ENCODE measurements at regions not wholly inside any gene's neighbourhood (a gene's known extent, or its start where the extent isn't known, plus 50 kb on each side); places are given as distances from the start of the nearest gene placed in this dataset.

- TF ChIP-seq, protein P1, sequence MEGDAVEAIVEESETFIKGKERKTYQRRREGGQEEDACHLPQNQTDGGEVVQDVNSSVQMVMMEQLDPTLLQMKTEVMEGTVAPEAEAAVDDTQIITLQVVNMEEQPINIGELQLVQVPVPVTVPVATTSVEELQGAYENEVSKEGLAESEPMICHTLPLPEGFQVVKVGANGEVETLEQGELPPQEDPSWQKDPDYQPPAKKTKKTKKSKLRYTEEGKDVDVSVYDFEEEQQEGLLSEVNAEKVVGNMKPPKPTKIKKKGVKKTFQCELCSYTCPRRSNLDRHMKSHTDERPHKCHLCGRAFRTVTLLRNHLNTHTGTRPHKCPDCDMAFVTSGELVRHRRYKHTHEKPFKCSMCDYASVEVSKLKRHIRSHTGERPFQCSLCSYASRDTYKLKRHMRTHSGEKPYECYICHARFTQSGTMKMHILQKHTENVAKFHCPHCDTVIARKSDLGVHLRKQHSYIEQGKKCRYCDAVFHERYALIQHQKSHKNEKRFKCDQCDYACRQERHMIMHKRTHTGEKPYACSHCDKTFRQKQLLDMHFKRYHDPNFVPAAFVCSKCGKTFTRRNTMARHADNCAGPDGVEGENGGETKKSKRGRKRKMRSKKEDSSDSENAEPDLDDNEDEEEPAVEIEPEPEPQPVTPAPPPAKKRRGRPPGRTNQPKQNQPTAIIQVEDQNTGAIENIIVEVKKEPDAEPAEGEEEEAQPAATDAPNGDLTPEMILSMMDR (IDR thresholded peaks at IDR 0.05) = no peak
- TF ChIP-seq POLR2A (IDR thresholded peaks at IDR 0.05) = no peak
Observed at GRCh38 chr16:66300037-66300436, 66.5 kb upstream of the CDH5 start.

Measured in Peyer's patch (tissue), 4 donors.